ENCODE measurements at regions not wholly inside any gene's neighbourhood (a gene's known extent, or its start where the extent isn't known, plus 50 kb on each side); places are given as distances from the start of the nearest gene placed in this dataset.

- no peak for TF ChIP-seq CTCF (IDR thresholded peaks at IDR 0.05; ENCODE audit: low read depth, low read length)
- CTCF ChIA-PET, result interaction anchor here (0.6 kb wide), 1 partner anchor 99 kb away, joined by 7 read pairs; no protein-coding TSS in a partner anchor
Measured at GRCh38 chr6:6886886-6887285, 220.9 kb upstream of the RREB1 start.

GRCh38 chr6:6889601-6890000 lies 218.2 kb upstream of the RREB1 start:
- H3K4me3 ChIP-seq (ENCODE audit: low read depth, low read length), result no peak overlapping the region
- ChIA-PET CTCF (interaction anchor here (0.9 kb wide), 1 partner anchor 131 kb away, joined by 3 read pairs; no protein-coding TSS in a partner anchor), POLR2A (no interaction called here)
- no peaks in the 10 kb centered on the region for H3K9me3 ChIP-seq (ENCODE audit: control insufficient read depth, insufficient read depth, low read length)
- DNase-seq (ENCODE audit: low read depth, low spot score), result no peak
- peaks cover 3% of the 10 kb centered on the region for H3K27me3 ChIP-seq (ENCODE audit: control insufficient read depth, insufficient read depth, low read length)
- H3K27ac ChIP-seq (ENCODE audit: low read depth, low read length), result no peak overlapping the region
- TF ChIP-seq CTCF (IDR thresholded peaks at IDR 0.05; ENCODE audit: low read depth, low read length), result no peak

More at GRCh38 chr6:6886886-6887285, 220.9 kb upstream of the RREB1 start:
- H3K4me3 ChIP-seq (ENCODE audit: low read depth, low read length), result no peak overlapping the region
- DNase-seq (ENCODE audit: low read depth, low spot score), result no peak
- H3K9me3 ChIP-seq (ENCODE audit: control insufficient read depth, insufficient read depth, low read length), result no peaks in the 10 kb centered on the region
- no peak overlapping the region for H3K27ac ChIP-seq (ENCODE audit: low read depth, low read length)
- H3K27me3 ChIP-seq (ENCODE audit: control insufficient read depth, insufficient read depth, low read length), result no peaks in the 10 kb centered on the region
- POLR2A ChIA-PET, result no interaction called here

- Histone ChIP-seq H3K27me3 (ENCODE audit: control insufficient read depth, insufficient read depth, low read length) (peaks cover 3% of the 10 kb centered on the region), H3K4me3 (ENCODE audit: low read depth, low read length) (no peak overlapping the region), H3K27ac (ENCODE audit: low read depth, low read length) (no peak overlapping the region), H3K9me3 (ENCODE audit: control insufficient read depth, insufficient read depth, low read length) (no peaks in the 10 kb centered on the region)
- CTCF ChIA-PET, result interaction anchor here (0.9 kb wide), 1 partner anchor 132 kb away, joined by 3 read pairs; no protein-coding TSS in a partner anchor
- POLR2A ChIA-PET, result no interaction called here
- TF ChIP-seq CTCF (IDR thresholded peaks at IDR 0.05; ENCODE audit: low read depth, low read length), result no peak
- DNase-seq (ENCODE audit: low read depth, low spot score), result no peak
Measured at GRCh38 chr6:6890400-6890858, 217.3 kb upstream of the RREB1 start.

GRCh38 chr6:6891125-6891721 lies 216.5 kb upstream of the RREB1 start:
- DNase-seq (ENCODE audit: low read depth, low spot score), result no peak
- Histone ChIP-seq H3K4me3 (ENCODE audit: low read depth, low read length) (no peak overlapping the region), H3K27ac (ENCODE audit: low read depth, low read length) (no peak overlapping the region), H3K9me3 (ENCODE audit: control insufficient read depth, insufficient read depth, low read length) (no peaks in the 10 kb centered on the region), H3K27me3 (ENCODE audit: control insufficient read depth, insufficient read depth, low read length) (peaks cover 3% of the 10 kb centered on the region)
- ChIA-PET POLR2A (no interaction called here), CTCF (no interaction called here)
- TF ChIP-seq CTCF (IDR thresholded peaks at IDR 0.05; ENCODE audit: low read depth, low read length), result no peak

GRCh38 chr6:6891949-6892461 lies 215.8 kb upstream of the RREB1 start:
- no peak for TF ChIP-seq CTCF (IDR thresholded peaks at IDR 0.05; ENCODE audit: low read depth, low read length)
- ChIA-PET CTCF (no interaction called here), POLR2A (no interaction called here)
- Histone ChIP-seq H3K9me3 (ENCODE audit: control insufficient read depth, insufficient read depth, low read length) (no peaks in the 10 kb centered on the region), H3K4me3 (ENCODE audit: low read depth, low read length) (no peak overlapping the region), H3K27me3 (ENCODE audit: control insufficient read depth, insufficient read depth, low read length) (peaks cover 3% of the 10 kb centered on the region), H3K27ac (ENCODE audit: low read depth, low read length) (no peak overlapping the region)
- DNase-seq (ENCODE audit: low read depth, low spot score), result no peak
